GM23338 (cell line): ENCODE measurements at regions not wholly inside any gene's neighbourhood (a gene's known extent, or its start where the extent isn't known, plus 50 kb on each side); places are given as distances from the start of the nearest gene placed in this dataset.

Experiments
- ATAC-seq: fragments of 200-7000 bp; cut with Tn5 transposase; 3 replicates; pipeline ENCODE4 v1.9.1; 2020
- DNase-seq: peaks from one replicate; pipeline ENCODE4 v3.0.0-alpha.2; 2015; ENCODE audit warnings: low spot score
- H2AFZ ChIP-seq: fragments of 200-600 bp; sonication (generic); 2 replicates; pipeline ENCODE4 v1.8.0; 2016; ENCODE audit warnings: antibody characterized with exemption, mild to moderate bottlenecking, moderate library complexity
- H3F3A ChIP-seq: fragments of 200-600 bp; sonication (generic); replicated peaks from 2 replicates; pipeline ENCODE4 v1.8.0; 2017; ENCODE audit warnings: antibody characterized with exemption, mixed run types, low read depth
- H3K27ac ChIP-seq: fragments of 200-600 bp; sonication (generic); 2 replicates; pipeline ENCODE4 v1.6.1; 2016; ENCODE audit warnings: low read depth
- H3K27me3 ChIP-seq: fragments of 200-600 bp; sonication (generic); 2 replicates; pipeline ENCODE4 v1.8.0; 2016; ENCODE audit warnings: mild to moderate bottlenecking, mixed run types, moderate library complexity; ENCODE audit not compliant: insufficient read depth
- H3K36me3 ChIP-seq: fragments of 200-600 bp; sonication (generic); 2 replicates; pipeline ENCODE4 v1.8.0; 2016; ENCODE audit warnings: mild to moderate bottlenecking; ENCODE audit not compliant: insufficient read depth
- H3K4me1 ChIP-seq: fragments of 200-600 bp; sonication (generic); 2 replicates; pipeline ENCODE4 v1.8.0; 2016; ENCODE audit warnings: mild to moderate bottlenecking, moderate library complexity; ENCODE audit not compliant: insufficient read depth
- H3K4me2 ChIP-seq: fragments of 200-600 bp; sonication (generic); 2 replicates; pipeline ENCODE4 v1.7.1; 2017; ENCODE audit warnings: mixed run types
- H3K4me3 ChIP-seq: fragments of 200-600 bp; sonication (generic); 2 replicates; pipeline ENCODE4 v1.6.1; 2016; ENCODE audit warnings: mixed run types
- H3K79me2 ChIP-seq: fragments of 200-600 bp; sonication (generic); replicated peaks from 2 replicates; pipeline ENCODE4 v1.8.0; 2017; ENCODE audit warnings: mild to moderate bottlenecking; ENCODE audit not compliant: insufficient read depth
- H3K9me2 ChIP-seq: fragments of 200-600 bp; sonication (generic); 2 replicates; pipeline ENCODE4 v1.8.0; 2017; ENCODE audit not compliant: insufficient read depth
- H4K20me1 ChIP-seq: fragments of 200-600 bp; sonication (generic); replicated peaks from 2 replicates; pipeline ENCODE4 v1.8.0; 2017; ENCODE audit warnings: mild to moderate bottlenecking; ENCODE audit not compliant: insufficient read depth
- H3K27ac Mint-ChIP-seq: 2 replicates; pipeline ENCODE4 v1.8.0; 2020; ENCODE audit warnings: inconsistent platforms, mild to moderate bottlenecking, moderate library complexity, mixed read lengths
- H3K27me3 Mint-ChIP-seq: 3 replicates; pipeline ENCODE4 v1.8.0; 2022; ENCODE audit warnings: low read depth, mild to moderate bottlenecking, moderate library complexity, mixed read lengths, inconsistent platforms; ENCODE audit not compliant: insufficient read depth, poor library complexity
- H3K36me3 Mint-ChIP-seq: 3 replicates; pipeline ENCODE4 v1.8.0; 2021; ENCODE audit warnings: low read depth, mild to moderate bottlenecking, inconsistent platforms, moderate library complexity, mixed read lengths
- H3K4me1 Mint-ChIP-seq: 3 replicates; pipeline ENCODE4 v1.8.0; 2020; ENCODE audit warnings: mild to moderate bottlenecking, inconsistent platforms, mixed read lengths
- H3K4me3 Mint-ChIP-seq: 3 replicates; pipeline ENCODE4 v1.8.0; 2021; ENCODE audit warnings: moderate library complexity, mild to moderate bottlenecking, inconsistent platforms, mixed read lengths
- H3K9me3 Mint-ChIP-seq: 3 replicates; pipeline ENCODE4 v1.8.0; 2020; ENCODE audit warnings: moderate library complexity, mild to moderate bottlenecking, inconsistent platforms, mixed read lengths
- CREB1 ChIP-seq: fragments of 250-450 bp; sonication (Bioruptor Pico); IDR thresholded peaks from 2 replicates; pipeline ENCODE4 v1.5.0; 2020; ENCODE audit warnings: low read depth, mild to moderate bottlenecking, moderate library complexity
- EZH2 ChIP-seq: fragments of 200-600 bp; sonication (generic); IDR thresholded peaks from one replicate; pipeline ENCODE4 v1.8.0; 2017; ENCODE audit warnings: antibody characterized with exemption, mild to moderate bottlenecking, low read depth; ENCODE audit not compliant: unreplicated experiment
- EZH2phosphoT487 ChIP-seq: fragments of 200-600 bp; sonication (generic); IDR thresholded peaks from one replicate; pipeline ENCODE4 v1.8.1; 2018; ENCODE audit warnings: antibody characterized with exemption; ENCODE audit not compliant: unreplicated experiment
- JUNB ChIP-seq: IDR thresholded peaks from one replicate; pipeline ENCODE4 v1.6.1; 2016; ENCODE audit warnings: antibody characterized with exemption; ENCODE audit not compliant: unreplicated experiment
- NANOG ChIP-seq: IDR thresholded peaks from 2 replicates; pipeline ENCODE4 v1.6.1; 2016; ENCODE audit warnings: antibody characterized with exemption, borderline replicate concordance
- POLR2AphosphoS5 ChIP-seq: IDR thresholded peaks from 2 replicates; pipeline ENCODE4 v1.6.1; 2016; ENCODE audit warnings: antibody characterized with exemption, low read depth
- STAT1 ChIP-seq: IDR thresholded peaks from one replicate; pipeline ENCODE4 v1.6.1; 2016; ENCODE audit warnings: antibody characterized with exemption; ENCODE audit not compliant: unreplicated experiment
- ZNF114 ChIP-seq: fragments of 250-450 bp; sonication (Bioruptor Pico); IDR thresholded peaks from 2 replicates; pipeline ENCODE4 v1.5.0; 2020; ENCODE audit warnings: mild to moderate bottlenecking, moderate library complexity
- TF ChIP-seq, protein P1 (sequence below): IDR thresholded peaks from 2 replicates; pipeline ENCODE4 v1.6.1; 2016; ENCODE audit warnings: antibody characterized with exemption
- TF ChIP-seq, protein P2 (sequence below): fragments of 250-450 bp; sonication (Bioruptor Pico); IDR thresholded peaks from 2 replicates; pipeline ENCODE4 v1.5.0; 2020; ENCODE audit warnings: mild to moderate bottlenecking, moderate library complexity
- TF ChIP-seq, protein P3 (sequence below), 2 experiments: fragments of 200-600 bp in 1 of 2; sonication (generic) in 1 of 2; conservative IDR thresholded peaks; 2 replicates each; pipeline versions ENCODE4 v1.5.1 to v1.6.1; 2016 to 2017; ENCODE audit warnings: antibody characterized with exemption in 2 of 2, low read depth in 2 of 2, mild to moderate bottlenecking in 2 of 2, moderate library complexity in 1 of 2

DNA sequence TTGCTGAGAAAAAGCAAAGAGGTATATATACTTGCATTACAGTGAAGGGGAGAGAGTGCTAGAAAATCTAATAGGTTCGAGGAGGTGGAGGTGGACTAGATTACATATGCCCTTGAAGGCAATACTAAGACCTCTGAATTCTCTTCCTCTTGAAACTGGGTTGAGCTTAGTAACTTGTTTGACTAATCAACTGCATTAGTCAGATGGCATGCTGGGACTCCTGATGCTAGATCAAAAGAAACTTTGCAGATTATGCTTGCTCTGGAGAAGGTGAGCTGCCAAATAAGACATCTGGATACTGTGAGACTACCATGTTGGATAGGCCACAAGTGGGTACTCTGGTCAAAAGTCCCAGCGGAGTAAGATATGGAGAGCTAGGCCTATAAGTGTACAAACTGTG is 331.3 kb downstream of the KLF5 start:
- Histone ChIP-seq H3K4me3 (no peak overlapping the region), H3F3A (no peaks in the 10 kb centered on the region), H4K20me1 (no peaks in the 10 kb centered on the region), H3K9me2 (no peaks in the 10 kb centered on the region), H3K79me2 (no peaks in the 10 kb centered on the region), H3K27ac (no peak overlapping the region), H3K27me3 (no peaks in the 10 kb centered on the region), H3K4me1 (no peaks in the 10 kb centered on the region), H3K4me2 (no peak overlapping the region), H3K36me3 (no peaks in the 10 kb centered on the region), H2AFZ (no peak overlapping the region)
- TF ChIP-seq STAT1 (no peak), CREB1 (CRISPR knock-in tag) (no peak), NANOG (no peak), POLR2AphosphoS5 (no peak)
- TF ChIP-seq, protein P1, sequence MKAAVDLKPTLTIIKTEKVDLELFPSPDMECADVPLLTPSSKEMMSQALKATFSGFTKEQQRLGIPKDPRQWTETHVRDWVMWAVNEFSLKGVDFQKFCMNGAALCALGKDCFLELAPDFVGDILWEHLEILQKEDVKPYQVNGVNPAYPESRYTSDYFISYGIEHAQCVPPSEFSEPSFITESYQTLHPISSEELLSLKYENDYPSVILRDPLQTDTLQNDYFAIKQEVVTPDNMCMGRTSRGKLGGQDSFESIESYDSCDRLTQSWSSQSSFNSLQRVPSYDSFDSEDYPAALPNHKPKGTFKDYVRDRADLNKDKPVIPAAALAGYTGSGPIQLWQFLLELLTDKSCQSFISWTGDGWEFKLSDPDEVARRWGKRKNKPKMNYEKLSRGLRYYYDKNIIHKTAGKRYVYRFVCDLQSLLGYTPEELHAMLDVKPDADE = no peak
- no peaks in the 10 kb centered on the region for H3K36me3 Mint-ChIP-seq
- ATAC-seq (no peak), DNase-seq (no peak)
- no peak overlapping the region for H3K27ac Mint-ChIP-seq
- H3K4me3 Mint-ChIP-seq = no peak overlapping the region
- H3K4me1 Mint-ChIP-seq = no peaks in the 10 kb centered on the region; the same call in 2 of the 3 replicates
- peaks cover under 1% of the 10 kb centered on the region for H3K27me3 Mint-ChIP-seq
- H3K9me3 Mint-ChIP-seq = no peaks in the 10 kb centered on the region; the same call in 2 of the 3 replicates

DNA sequence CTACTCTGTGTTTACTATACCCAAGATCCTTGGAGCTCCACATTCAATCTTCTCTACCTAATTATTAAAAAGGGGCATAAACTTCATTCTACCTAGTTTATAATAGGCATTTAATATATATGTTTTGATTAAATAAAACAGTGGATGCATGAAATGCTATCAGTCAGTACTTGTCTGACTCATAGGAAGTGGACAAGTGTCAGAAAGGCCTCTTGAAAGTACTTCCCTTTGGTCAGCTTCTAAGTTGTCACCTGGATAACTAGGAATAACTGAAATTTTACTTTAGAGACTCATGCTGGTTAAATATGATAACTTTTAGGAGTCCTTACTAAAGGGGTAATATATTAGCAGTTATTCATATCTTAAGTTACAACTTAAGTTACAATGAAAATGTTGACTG is 329.8 kb downstream of the KLF5 start:
- no peak for ATAC-seq
- TF ChIP-seq, protein P2, sequence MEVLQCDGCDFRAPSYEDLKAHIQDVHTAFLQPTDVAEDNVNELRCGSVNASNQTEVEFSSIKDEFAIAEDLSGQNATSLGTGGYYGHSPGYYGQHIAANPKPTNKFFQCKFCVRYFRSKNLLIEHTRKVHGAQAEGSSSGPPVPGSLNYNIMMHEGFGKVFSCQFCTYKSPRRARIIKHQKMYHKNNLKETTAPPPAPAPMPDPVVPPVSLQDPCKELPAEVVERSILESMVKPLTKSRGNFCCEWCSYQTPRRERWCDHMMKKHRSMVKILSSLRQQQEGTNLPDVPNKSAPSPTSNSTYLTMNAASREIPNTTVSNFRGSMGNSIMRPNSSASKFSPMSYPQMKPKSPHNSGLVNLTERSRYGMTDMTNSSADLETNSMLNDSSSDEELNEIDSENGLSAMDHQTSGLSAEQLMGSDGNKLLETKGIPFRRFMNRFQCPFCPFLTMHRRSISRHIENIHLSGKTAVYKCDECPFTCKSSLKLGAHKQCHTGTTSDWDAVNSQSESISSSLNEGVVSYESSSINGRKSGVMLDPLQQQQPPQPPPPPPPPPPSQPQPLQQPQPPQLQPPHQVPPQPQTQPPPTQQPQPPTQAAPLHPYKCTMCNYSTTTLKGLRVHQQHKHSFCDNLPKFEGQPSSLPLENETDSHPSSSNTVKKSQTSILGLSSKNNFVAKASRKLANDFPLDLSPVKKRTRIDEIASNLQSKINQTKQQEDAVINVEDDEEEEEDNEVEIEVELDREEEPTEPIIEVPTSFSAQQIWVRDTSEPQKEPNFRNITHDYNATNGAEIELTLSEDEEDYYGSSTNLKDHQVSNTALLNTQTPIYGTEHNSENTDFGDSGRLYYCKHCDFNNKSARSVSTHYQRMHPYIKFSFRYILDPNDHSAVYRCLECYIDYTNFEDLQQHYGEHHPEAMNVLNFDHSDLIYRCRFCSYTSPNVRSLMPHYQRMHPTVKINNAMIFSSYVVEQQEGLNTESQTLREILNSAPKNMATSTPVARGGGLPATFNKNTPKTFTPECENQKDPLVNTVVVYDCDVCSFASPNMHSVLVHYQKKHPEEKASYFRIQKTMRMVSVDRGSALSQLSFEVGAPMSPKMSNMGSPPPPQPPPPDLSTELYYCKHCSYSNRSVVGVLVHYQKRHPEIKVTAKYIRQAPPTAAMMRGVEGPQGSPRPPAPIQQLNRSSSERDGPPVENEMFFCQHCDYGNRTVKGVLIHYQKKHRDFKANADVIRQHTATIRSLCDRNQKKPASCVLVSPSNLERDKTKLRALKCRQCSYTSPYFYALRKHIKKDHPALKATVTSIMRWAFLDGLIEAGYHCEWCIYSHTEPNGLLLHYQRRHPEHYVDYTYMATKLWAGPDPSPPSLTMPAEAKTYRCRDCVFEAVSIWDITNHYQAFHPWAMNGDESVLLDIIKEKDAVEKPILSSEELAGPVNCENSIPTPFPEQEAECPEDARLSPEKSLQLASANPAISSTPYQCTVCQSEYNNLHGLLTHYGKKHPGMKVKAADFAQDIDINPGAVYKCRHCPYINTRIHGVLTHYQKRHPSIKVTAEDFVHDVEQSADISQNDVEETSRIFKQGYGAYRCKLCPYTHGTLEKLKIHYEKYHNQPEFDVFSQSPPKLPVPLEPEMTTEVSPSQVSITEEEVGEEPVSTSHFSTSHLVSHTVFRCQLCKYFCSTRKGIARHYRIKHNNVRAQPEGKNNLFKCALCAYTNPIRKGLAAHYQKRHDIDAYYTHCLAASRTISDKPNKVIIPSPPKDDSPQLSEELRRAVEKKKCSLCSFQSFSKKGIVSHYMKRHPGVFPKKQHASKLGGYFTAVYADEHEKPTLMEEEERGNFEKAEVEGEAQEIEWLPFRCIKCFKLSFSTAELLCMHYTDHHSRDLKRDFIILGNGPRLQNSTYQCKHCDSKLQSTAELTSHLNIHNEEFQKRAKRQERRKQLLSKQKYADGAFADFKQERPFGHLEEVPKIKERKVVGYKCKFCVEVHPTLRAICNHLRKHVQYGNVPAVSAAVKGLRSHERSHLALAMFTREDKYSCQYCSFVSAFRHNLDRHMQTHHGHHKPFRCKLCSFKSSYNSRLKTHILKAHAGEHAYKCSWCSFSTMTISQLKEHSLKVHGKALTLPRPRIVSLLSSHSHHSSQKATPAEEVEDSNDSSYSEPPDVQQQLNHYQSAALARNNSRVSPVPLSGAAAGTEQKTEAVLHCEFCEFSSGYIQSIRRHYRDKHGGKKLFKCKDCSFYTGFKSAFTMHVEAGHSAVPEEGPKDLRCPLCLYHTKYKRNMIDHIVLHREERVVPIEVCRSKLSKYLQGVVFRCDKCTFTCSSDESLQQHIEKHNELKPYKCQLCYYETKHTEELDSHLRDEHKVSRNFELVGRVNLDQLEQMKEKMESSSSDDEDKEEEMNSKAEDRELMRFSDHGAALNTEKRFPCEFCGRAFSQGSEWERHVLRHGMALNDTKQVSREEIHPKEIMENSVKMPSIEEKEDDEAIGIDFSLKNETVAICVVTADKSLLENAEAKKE (CRISPR knock-in tag) = no peak
- TF ChIP-seq JUNB (no peak), NANOG (no peak), ZNF114 (CRISPR knock-in tag) (no peak), EZH2phosphoT487 (no peak), CREB1 (CRISPR knock-in tag) (no peak), STAT1 (no peak), POLR2AphosphoS5 (no peak), EZH2 (no peak)
- TF ChIP-seq, protein P3, sequence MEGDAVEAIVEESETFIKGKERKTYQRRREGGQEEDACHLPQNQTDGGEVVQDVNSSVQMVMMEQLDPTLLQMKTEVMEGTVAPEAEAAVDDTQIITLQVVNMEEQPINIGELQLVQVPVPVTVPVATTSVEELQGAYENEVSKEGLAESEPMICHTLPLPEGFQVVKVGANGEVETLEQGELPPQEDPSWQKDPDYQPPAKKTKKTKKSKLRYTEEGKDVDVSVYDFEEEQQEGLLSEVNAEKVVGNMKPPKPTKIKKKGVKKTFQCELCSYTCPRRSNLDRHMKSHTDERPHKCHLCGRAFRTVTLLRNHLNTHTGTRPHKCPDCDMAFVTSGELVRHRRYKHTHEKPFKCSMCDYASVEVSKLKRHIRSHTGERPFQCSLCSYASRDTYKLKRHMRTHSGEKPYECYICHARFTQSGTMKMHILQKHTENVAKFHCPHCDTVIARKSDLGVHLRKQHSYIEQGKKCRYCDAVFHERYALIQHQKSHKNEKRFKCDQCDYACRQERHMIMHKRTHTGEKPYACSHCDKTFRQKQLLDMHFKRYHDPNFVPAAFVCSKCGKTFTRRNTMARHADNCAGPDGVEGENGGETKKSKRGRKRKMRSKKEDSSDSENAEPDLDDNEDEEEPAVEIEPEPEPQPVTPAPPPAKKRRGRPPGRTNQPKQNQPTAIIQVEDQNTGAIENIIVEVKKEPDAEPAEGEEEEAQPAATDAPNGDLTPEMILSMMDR (conservative IDR thresholded peaks at IDR 0.05; ENCODE audit: low read depth in 2 of 2) = no peak
- TF ChIP-seq, protein P1 = no peak

More for the DNA sequence above, 329.8 kb downstream of the KLF5 start:
- Histone ChIP-seq H3K27me3 (no peaks in the 10 kb centered on the region), H2AFZ (no peak overlapping the region), H3K79me2 (no peaks in the 10 kb centered on the region), H3K27ac (no peak overlapping the region), H4K20me1 (no peaks in the 10 kb centered on the region), H3K9me2 (no peaks in the 10 kb centered on the region), H3K4me3 (no peak overlapping the region), H3K36me3 (no peaks in the 10 kb centered on the region), H3K4me2 (no peak overlapping the region), H3K4me1 (no peaks in the 10 kb centered on the region), H3F3A (no peaks in the 10 kb centered on the region)
- Mint-ChIP-seq H3K27me3 (peaks cover 1% of the 10 kb centered on the region), H3K27ac (no peak overlapping the region), H3K9me3 (no peaks in the 10 kb centered on the region; the same call in 2 of the 3 replicates), H3K36me3 (no peaks in the 10 kb centered on the region), H3K4me3 (no peak overlapping the region), H3K4me1 (no peaks in the 10 kb centered on the region; the same call in 2 of the 3 replicates)
- DNase-seq = no peak
